ENCODE measurements at regions not wholly inside any gene's neighbourhood (a gene's known extent, or its start where the extent isn't known, plus 50 kb on each side); places are given as distances from the start of the nearest gene placed in this dataset.

- TF ChIP-seq CTCF (IDR thresholded peaks at IDR 0.05 in 4 of 5, conservative IDR thresholded peaks at IDR 0.05 in 1 of 5) (no peak), POLR2A (IDR thresholded peaks at IDR 0.05) (no peak)
Measured at GRCh38 chr4:14167876-14168510, 540.5 kb upstream of the BOD1L1 start.

All from gastrocnemius medialis (tissue), 4 donors.